Smooth muscle cell (in vitro differentiated cells): ENCODE measurements at regions not wholly inside any gene's neighbourhood (a gene's known extent, or its start where the extent isn't known, plus 50 kb on each side); places are given as distances from the start of the nearest gene placed in this dataset.
"Not testable (repeated sequence)": the region's sequence is repeated elsewhere in the genome, so short reads cannot be mapped to it uniquely, and the experiment has no call there.

Source experiments
- DNase-seq: peaks from one replicate; lab custom pipeline; 2025; ENCODE audit not compliant: unreplicated experiment; lab: John Stamatoyannopoulos, UW
- H2AFZ ChIP-seq: fragments of 200-600 bp; sonication (generic); 2 replicates; pipeline ENCODE4 v1.6.0; 2016; ENCODE audit warnings: antibody characterized with exemption, low read depth, mild to moderate bottlenecking
- H3F3A ChIP-seq: fragments of 200-600 bp; sonication (generic); 2 replicates; pipeline ENCODE4 v1.6.0; 2017; ENCODE audit warnings: antibody characterized with exemption, low read depth
- H3K27ac ChIP-seq: fragments of 200-600 bp; sonication (generic); 2 replicates; pipeline ENCODE4 v1.5.1; 2016; ENCODE audit warnings: low read depth, mild to moderate bottlenecking
- H3K27me3 ChIP-seq: fragments of 200-600 bp; sonication (generic); 2 replicates; pipeline ENCODE4 v1.6.1; 2016; ENCODE audit warnings: low read depth, mild to moderate bottlenecking
- H3K36me3 ChIP-seq: fragments of 200-600 bp; sonication (generic); 2 replicates; pipeline ENCODE4 v1.5.1; 2016; ENCODE audit warnings: low read depth
- H3K4me1 ChIP-seq: fragments of 200-600 bp; sonication (generic); 2 replicates; pipeline ENCODE4 v1.5.1; 2016; ENCODE audit warnings: low read depth
- H3K4me2 ChIP-seq: fragments of 200-600 bp; sonication (generic); 2 replicates; pipeline ENCODE4 v1.6.0; 2016; ENCODE audit warnings: mild to moderate bottlenecking
- H3K4me3 ChIP-seq: fragments of 200-600 bp; sonication (generic); 2 replicates; pipeline ENCODE4 v1.5.1; 2016; ENCODE audit warnings: mild to moderate bottlenecking
- H3K79me2 ChIP-seq: fragments of 200-600 bp; sonication (generic); 2 replicates; pipeline ENCODE4 v1.6.0; 2016; ENCODE audit warnings: low read depth, mild to moderate bottlenecking
- H3K9ac ChIP-seq: fragments of 200-600 bp; sonication (generic); 2 replicates; pipeline ENCODE4 v1.6.0; 2016; ENCODE audit warnings: low read depth
- H3K9me3 ChIP-seq: fragments of 200-600 bp; sonication (generic); replicated peaks from 2 replicates; pipeline ENCODE4 v1.5.1; 2016; ENCODE audit warnings: low read depth
- H4K20me1 ChIP-seq: fragments of 200-600 bp; sonication (generic); 2 replicates; pipeline ENCODE4 v1.6.0; 2016; ENCODE audit warnings: low read depth
- CTCF ChIP-seq: fragments of 200-600 bp; sonication (generic); IDR thresholded peaks from 2 replicates; pipeline ENCODE4 v1.5.1; 2017; ENCODE audit warnings: borderline replicate concordance, mild to moderate bottlenecking, antibody characterized with exemption; ENCODE audit not compliant: insufficient read depth, poor library complexity, severe bottlenecking
- WGBS: methylation state at CpG from one replicate; pipeline ENCODE4 v1.1.7; 2016; ENCODE audit warnings: low lambda C conversion rate; 5-methylcytosine and 5-hydroxymethylcytosine counted together

DNA sequence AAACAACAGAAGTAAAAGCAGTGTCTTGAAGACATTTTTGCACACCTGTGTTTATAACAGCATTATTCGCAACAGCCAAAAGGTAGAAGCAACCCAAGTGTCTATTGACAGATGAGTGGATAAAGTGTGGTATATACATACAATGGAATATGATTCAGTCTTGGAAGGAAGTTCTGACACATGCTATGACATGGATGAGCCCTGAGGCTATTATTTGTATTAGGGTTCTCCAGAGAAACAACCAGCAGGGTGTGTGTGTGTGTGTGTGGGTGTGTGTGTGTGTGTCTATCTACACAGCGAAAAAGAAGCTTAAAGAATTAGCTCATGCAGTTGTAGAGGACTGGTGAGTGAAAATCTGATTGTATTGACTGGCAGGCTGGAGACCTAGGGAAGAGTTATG is 153.7 kb downstream of the KLRB1 start:
- H3K36me3 ChIP-seq, H3K4me3 ChIP-seq, H3K27ac ChIP-seq, H3K27me3 ChIP-seq, H3K9ac ChIP-seq, H3F3A ChIP-seq, DNase-seq, H2AFZ ChIP-seq, H3K4me1 ChIP-seq, H4K20me1 ChIP-seq, H3K79me2 ChIP-seq, H3K9me3 ChIP-seq, H3K4me2 ChIP-seq: not testable (repeated sequence)
- WGBS, result 93% methylated on average over 2 of the region's 2 CpGs

- not testable (repeated sequence) for H3F3A ChIP-seq, H3K9me3 ChIP-seq, H3K4me3 ChIP-seq, H3K79me2 ChIP-seq, H3K27ac ChIP-seq, H4K20me1 ChIP-seq, H3K36me3 ChIP-seq, DNase-seq, H3K27me3 ChIP-seq, H2AFZ ChIP-seq, H3K9ac ChIP-seq, H3K4me2 ChIP-seq, H3K4me1 ChIP-seq
- WGBS, result 99% methylated on average over 6 of the region's 20 CpGs
These were observed 157.6 kb downstream of the KLRB1 start for GRCh38 chr12:9450127-9450567.

DNA sequence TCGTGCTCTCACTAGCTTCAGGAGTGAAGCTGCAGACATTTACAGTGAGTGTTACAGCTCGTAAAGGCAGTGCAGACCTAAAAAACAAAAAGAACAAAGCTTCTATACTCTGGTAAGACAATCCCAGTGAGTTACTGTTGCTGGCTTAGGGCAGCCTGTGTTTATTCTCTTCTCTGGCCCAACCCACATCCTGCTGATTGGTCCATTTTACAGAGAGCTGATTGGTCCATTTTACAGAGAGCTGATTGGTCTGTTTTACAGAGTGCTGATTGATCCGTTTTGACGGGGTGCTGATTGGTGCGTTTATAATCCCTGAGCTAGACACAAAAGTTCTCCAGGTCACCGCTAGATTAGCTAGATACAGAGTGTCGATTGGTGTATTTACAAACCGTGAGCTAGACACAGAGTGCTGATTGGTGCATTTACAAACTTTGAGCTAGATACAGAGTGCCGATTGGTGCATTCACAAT is 158.0 kb downstream of the KLRB1 start:
- not testable (repeated sequence) for H3K9ac ChIP-seq, H3K9me3 ChIP-seq, DNase-seq, H3K4me3 ChIP-seq, H4K20me1 ChIP-seq, H3K27ac ChIP-seq, H3K79me2 ChIP-seq, H3K4me1 ChIP-seq, H3K36me3 ChIP-seq, H3F3A ChIP-seq, H3K4me2 ChIP-seq, H3K27me3 ChIP-seq
- 75% methylated on average over 9 of the region's 9 CpGs for WGBS
- H2AFZ ChIP-seq, result peak overlapping the region; percentile 40

DNA sequence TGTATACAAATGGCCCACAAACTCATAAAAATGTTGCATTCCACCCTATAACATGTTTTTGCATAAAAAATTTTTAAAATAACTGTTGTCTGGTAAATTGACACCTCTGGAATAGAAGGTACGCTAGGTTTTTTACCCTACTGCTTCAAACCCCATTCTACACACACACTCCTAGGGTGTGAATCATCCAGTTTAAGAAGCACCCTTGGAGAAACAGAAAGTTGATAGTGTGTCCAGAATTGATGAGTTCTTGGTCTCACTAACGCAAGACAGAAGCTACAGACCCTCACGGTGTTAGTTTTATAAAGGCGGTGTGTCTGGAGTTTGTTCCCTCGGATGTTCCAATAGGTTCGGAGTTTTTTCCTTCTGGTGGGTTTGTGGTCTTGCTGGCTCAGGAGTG is 158.5 kb downstream of the KLRB1 start:
- Histone ChIP-seq H2AFZ (peak overlapping the region; percentile 40), H3K9me3 (no peaks in the 10 kb centered on the region), H3K36me3 (no peaks in the 10 kb centered on the region), H3K27me3 (no peaks in the 10 kb centered on the region), H3K4me2 (peak overlapping the region; percentile 85), H3K27ac (no peak overlapping the region), H3K79me2 (no peaks in the 10 kb centered on the region), H3K4me3 (peak overlapping the region; percentile 64), H3K4me1 (no peaks in the 10 kb centered on the region), H3F3A (no peaks in the 10 kb centered on the region), H4K20me1 (no peaks in the 10 kb centered on the region), H3K9ac (no peak overlapping the region)
- TF ChIP-seq CTCF, result no peak
- 61% methylated on average over 6 of the region's 6 CpGs for WGBS
- DNase-seq, result no peak

GRCh38 chr12:9448648-9449047 is 159.1 kb downstream of the KLRB1 start:
- Histone ChIP-seq H3K4me3 (peak overlapping the region; percentile 64), H3K4me2 (peak overlapping the region; percentile 85), H2AFZ (peak overlapping the region; percentile 86)
- not testable (repeated sequence) for H3K9ac ChIP-seq, H3K79me2 ChIP-seq, H3K36me3 ChIP-seq, H3K27me3 ChIP-seq, H3K27ac ChIP-seq, H3F3A ChIP-seq, H3K9me3 ChIP-seq, DNase-seq, H3K4me1 ChIP-seq, H4K20me1 ChIP-seq
- WGBS, result 44% methylated on average over 7 of the region's 10 CpGs

DNA sequence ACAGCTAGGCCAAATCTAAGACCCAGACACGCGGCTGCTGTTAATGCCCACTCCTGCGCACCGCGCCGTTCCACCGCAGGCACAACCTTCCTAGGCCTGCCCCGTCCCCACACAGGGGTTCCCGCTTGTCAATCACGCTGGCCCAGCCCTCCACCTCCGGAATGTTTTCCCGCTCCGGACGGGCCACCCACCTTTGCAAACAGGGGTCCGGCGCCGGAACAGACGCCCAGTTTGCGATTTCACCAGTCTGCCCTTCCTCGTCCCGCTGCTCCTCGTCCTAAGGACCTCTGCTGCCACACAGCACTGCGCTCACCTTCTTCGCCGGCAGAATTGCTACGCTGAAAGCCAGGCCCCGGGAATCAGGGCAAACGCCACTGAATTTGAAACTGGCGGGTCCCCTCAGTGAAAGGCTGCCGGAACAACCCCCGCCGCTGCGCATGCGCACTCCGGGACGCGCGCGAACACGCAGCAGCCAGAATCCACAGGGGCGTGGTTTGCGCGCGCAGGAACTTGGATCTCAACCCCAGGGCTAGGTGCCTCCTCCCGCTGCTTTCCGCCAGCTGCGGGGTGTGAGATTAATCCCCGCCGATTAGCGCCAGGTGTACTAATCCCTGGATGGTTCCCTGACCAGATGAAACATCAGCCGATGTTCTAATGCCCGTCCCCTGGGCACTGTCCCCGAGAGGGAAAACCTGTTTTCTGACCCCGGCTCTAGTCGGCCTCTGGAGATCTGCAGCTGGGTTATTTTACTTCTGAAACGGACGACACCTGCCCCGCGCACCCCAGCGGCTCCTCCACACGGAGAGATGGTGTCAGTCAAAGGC is 159.7 kb downstream of the KLRB1 start:
- H3K4me1 ChIP-seq, H3K27ac ChIP-seq, H3K79me2 ChIP-seq, H3K9me3 ChIP-seq, H3K9ac ChIP-seq, H4K20me1 ChIP-seq, H3F3A ChIP-seq, H3K36me3 ChIP-seq, H3K27me3 ChIP-seq: not testable (repeated sequence)
- H3K4me2 ChIP-seq, result peak overlapping the region; percentile 85
- peak overlapping the region; percentile 64 for H3K4me3 ChIP-seq
- peak; percentile 45 for DNase-seq
- under 1% methylated on average over 61 of the region's 61 CpGs for WGBS
- peak overlapping the region; percentile 86 for H2AFZ ChIP-seq

DNA sequence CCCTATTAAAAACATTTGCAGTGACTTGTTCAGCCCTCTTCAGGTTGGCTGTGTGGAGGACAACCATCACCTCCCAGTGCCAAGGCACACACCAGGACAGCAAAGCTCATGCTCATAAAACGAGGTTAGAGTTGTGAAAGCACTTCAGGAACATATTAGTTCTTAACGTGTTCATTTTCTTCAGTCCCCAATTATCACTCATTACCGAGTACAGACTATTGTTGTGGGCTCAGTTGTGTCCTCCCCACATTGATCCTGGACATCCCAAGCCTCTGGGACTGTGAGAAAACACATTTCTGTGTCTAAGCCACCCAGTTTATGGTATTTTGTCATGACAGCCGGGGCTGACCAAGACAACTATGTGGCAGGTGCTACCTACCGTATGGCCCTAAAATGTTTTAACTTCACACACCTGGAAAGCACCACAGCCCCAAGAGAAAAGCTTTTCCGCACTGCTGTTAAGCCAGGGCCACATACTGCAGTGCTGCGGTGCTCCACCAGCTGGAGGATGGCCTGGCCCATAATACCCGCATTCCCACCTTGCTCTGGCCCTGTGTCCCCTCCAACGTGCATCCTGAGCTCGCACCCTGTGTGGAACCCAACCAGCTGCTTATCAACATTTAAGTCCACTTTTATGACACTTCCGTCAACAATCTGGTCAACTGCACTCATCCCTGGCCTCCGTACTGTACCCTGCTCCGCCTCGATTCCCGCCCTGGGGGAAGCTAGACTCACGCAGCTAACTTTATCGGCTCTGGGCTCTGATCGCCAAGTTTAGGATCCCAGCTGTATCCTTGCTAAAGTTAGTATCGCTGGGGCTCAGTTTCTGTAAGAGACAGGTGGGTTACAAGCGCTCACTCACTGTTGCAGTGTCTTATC is 160.6 kb downstream of the KLRB1 start:
- H3K4me2 ChIP-seq, result peak overlapping the region; percentile 85
- H2AFZ ChIP-seq, result peak overlapping the region; percentile 86
- H3K4me3 ChIP-seq, result peak overlapping the region; percentile 64
- not testable (repeated sequence) for H3K9me3 ChIP-seq, H3K36me3 ChIP-seq, H3K9ac ChIP-seq, H3K27ac ChIP-seq, H3K79me2 ChIP-seq, H3K27me3 ChIP-seq, H3F3A ChIP-seq, H4K20me1 ChIP-seq, H3K4me1 ChIP-seq, DNase-seq
- WGBS, result 17% methylated on average over 17 of the region's 20 CpGs
